ENCODE measurements at regions not wholly inside any gene's neighbourhood (a gene's known extent, or its start where the extent isn't known, plus 50 kb on each side); places are given as distances from the start of the nearest gene placed in this dataset.
"Not testable (repeated sequence)": the region's sequence is repeated elsewhere in the genome, so short reads cannot be mapped to it uniquely, and the experiment has no call there.

- no peak for DNase-seq (ENCODE audit: low read depth)
These were observed 1199.7 kb downstream of the CNTNAP5 start for GRCh38 chr2:125224830-125225229.

GRCh38 chr2:125227843-125228392 lies 1202.8 kb downstream of the CNTNAP5 start:
- DNase-seq (ENCODE audit: low read depth): no peak

- no peak for DNase-seq (ENCODE audit: low read depth)
These were observed 1215.8 kb downstream of the CNTNAP5 start for GRCh38 chr2:125240870-125241269.

- no peak for DNase-seq (ENCODE audit: low read depth)
These were observed 1218.0 kb downstream of the CNTNAP5 start for GRCh38 chr2:125243074-125243473.

DNA sequence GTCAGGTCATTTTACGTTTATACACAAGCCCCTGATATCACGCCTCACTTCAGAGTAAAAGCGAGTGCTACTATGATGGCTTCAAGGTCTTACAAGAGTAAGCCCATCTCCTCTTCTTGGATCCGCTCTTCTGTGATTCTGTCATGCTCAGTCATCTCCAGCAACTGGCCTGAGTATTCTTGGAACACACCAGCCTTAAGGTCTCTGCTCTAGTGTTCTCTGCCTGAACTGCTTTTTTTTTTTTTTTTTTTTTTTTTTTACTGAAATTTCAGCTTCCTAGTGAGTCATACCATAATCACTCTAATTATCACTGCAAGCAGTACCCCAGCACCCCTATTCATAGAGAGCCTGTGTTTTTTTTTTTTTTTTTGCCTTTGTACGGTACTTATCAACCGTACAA lies 1228.9 kb downstream of the CNTNAP5 start:
- DNase-seq (ENCODE audit: low read depth): no peak

DNA sequence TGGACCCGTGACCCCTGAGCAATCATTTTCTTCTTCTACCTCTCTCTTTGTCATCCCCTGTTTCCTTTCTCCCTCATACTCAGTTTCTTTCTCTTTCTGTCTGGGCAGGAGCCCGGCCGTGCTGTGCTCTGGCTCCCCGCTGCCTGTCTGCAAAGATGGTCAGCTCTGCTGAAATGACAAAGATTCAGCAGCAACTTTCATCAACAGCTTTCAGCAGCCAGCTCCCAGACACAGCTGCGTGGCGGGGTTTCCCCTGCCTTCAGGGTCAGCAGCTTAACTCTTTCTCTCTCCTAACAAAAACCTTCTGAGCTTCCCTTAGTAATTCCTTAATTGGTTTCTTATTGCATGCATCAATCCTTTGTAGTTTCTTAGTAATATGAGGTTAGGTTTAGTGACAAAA lies 1234.4 kb downstream of the CNTNAP5 start:
- DNase-seq (ENCODE audit: low read depth): no peak

DNA sequence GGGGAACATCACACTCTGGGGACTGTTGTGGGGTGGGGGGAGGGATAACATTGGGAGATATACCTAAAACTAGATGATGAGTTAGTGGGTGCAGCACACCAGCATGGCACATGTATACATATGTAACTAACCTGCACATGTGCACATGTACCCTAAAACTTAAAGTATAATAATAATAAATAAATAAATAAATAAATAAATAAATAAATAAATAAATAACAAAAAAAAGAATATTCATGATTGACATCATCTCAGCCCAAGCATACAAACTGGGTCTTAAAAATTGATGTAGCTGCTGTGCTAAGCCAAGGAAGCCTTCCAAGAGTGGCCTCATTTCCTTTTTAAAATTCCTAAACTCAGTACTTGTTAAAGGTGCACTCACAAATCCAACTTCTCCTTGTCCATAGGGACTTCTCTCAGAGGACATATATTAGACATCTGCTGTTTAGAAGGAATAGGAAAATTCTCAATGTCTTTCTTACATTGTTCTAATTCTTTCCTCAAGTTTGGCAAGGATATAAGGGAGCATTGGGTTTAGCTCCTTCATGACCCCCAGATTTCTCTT lies 1235.4 kb downstream of the CNTNAP5 start:
- DNase-seq (ENCODE audit: low read depth): not testable (repeated sequence)

DNA sequence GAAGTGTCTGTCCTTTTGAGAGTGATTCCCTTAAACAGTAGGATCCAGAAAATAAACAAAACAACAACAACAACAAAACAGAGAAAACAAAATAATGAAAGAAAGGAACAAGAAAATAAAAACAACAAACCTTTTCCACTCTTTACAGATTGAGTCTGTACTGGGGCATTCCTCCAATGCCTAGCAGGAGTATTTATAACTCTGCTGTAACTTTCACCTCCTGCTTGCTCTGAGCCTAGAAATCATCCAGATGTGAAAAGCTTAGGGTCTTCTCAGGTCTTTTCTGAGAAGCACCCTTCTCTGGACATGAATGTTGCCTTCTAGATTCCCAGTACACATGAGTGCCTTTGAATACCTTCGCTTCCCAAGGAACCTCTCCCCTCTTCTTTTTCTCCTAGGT lies 1239.4 kb downstream of the CNTNAP5 start:
- DNase-seq (ENCODE audit: low read depth): no peak

- no peak for DNase-seq (ENCODE audit: low read depth)
These were observed 1242.6 kb downstream of the CNTNAP5 start for GRCh38 chr2:125267683-125268082.

- no peak for DNase-seq (ENCODE audit: low read depth)
These were observed 1247.6 kb downstream of the CNTNAP5 start for GRCh38 chr2:125272651-125273050.

DNA sequence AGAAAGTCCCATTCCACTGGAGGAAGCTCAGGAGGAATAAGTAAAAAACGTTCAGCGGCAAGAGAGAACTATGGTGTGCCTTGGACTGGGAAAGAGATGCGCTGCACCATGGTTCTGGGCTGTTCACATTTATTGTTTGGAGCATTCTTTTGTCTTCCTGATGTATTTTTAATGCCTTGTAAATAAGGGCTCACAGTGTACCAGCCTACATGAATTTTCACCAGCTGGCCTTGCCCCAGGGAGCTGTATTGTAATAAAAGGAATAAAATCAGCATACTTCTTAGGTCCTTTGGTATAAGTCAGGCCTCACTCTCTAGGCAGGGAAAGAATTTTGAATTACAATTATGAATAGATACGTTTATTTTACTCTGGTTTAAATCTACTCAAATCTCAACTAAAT lies 1249.6 kb downstream of the CNTNAP5 start:
- DNase-seq (ENCODE audit: low read depth): no peak

DNA sequence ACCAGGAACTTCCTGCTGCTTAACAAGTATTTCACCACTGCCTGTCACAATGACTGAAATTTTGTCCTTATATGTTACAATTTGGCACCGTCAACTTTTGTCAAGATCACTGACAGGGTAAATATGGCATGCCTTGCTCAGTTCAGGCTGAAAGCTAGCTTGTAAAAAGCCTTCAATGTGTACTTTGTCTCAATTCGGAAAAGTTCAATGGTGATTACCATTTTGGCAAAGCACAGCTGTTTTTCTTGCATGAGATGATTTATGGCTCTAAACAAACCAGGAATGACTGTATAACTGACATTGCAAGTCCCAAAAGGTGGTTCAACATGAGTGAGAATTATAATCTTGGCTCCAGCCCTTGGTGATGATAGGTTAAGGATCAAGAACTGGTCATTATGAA lies 1255.2 kb downstream of the CNTNAP5 start:
- no peak for DNase-seq (ENCODE audit: low read depth)

DNA sequence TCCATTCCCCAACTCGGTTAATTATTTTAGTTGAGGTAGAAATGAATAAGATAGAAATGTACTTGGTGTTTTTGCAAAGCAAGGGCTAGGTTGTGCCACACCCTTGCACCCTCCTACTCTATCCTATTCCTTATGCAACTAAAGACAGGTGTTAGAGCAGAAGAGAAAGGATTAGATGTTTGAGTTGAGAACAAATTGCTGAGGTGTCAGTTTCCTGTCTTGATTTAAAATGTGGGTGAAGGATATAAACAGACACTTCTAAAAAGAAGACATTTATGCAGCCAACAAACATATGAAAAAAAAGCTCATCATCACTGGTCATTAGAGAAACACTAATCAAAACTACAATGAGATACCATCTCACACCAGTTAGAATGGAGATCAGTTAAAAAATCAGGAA lies 1256.2 kb downstream of the CNTNAP5 start:
- no peak for DNase-seq (ENCODE audit: low read depth)

DNA sequence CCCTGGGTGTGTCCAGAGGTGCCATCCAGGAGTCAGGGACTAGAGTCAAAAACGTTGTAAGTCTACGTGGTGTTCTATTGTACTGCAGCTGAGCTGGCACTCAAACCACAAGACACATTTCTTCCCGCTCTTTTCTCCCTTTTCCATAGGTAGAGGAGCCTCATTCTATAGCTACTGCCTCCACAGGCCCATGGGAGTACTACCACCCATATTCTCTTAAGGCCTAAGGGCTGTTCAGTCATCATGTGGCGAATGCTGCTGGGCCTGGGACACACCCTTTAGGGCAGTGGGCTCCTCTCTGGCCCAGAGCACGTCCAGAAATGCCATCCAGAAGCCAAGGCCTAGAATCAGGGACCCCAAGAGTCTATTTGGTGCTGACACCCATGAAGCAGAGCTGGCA lies 1271.7 kb downstream of the CNTNAP5 start:
- DNase-seq (ENCODE audit: low read depth): no peak

DNA sequence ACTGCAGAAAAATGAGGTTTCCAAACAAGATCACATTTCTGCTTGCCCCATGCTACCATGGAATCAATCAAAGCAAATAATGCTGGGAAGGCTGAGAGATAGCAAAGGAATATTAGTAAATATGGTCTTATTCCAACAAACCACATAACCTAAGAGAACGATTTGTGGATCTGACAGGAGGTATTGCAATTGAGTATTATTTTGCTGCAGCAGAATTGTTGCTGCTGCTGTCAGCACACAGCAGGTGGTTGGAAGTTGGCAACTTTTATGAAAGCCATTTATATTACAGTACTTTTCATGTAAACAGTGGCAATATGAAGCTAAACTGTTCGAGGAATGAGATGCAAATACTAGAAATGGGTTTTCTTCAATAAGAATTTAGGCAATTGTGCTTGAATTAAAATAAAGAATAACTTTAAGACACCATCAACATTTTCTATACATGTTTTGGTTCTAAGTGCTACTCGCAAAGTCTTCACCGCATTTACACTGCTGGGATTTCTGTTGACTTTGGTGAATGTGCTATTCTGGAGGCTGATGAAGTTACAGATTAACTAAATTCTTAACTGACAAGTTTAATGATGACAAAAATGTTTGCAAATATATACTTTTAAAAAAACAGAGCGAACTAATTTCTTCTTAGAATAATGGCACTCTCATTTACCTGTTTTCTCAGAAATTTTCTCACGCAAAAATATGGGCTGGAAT lies 1285.7 kb downstream of the CNTNAP5 start:
- no peak for DNase-seq (ENCODE audit: low read depth)

DNA sequence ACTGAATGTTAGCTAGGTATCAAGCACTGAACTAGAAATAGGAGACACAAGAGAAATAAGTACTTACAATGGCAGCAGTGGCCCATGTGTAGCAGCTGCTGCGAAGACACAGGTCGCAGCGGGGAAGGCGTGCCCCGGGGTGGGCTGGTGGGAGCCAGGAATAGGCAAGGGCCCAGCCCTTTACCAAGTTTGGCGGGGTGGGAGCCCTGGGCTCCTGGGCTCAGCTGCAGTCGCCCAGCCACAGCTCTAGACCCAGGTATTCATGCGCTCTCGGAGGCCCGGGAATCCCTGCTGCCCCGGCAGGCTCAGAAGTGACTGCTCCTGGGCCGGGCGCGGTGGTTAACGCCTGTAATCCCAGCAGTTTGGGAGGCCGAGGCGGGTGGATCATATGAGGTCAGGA lies 1287.3 kb downstream of the CNTNAP5 start:
- no peak for DNase-seq (ENCODE audit: low read depth)

DNA sequence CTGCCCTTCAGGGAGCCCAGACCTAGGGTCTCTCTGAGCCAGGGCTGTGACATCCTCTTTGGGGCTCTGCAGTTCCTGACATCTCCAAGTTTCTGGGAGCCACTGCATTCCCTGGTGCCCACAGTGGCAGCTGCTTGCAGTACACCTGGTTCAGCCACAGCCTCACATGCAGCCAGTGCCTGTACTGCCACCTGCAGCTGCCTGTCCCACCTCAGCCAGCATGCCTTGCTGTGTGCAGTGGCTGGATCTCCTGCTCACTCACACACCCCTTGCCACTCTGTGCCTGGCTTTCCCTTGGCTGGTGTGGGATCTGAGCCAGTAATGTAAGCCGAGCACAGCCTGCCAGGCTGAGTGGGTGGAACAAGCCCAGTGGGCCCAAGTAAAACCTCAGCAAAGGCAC lies 1288.7 kb downstream of the CNTNAP5 start:
- DNase-seq (ENCODE audit: low read depth): no peak

DNA sequence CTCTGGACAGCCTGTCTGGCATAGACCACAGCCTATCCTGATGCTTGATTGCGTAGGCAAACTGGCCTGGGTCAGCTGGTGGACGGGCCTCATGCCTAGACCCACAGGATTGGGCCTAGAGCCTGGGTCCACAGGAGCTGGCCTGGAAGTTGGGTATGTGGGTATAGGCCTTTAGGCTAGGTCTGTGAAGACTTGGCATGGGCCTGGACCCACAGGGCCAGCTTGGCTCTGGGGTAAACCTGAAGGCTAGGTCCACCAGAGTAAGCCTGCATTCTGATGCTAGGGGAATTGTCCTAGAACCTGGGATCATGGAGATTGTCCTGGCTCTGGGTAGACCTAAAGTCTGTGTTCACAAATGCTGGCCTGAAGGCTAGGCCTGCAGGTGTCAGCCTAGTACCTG lies 1293.7 kb downstream of the CNTNAP5 start:
- DNase-seq (ENCODE audit: low read depth): no peak

DNA sequence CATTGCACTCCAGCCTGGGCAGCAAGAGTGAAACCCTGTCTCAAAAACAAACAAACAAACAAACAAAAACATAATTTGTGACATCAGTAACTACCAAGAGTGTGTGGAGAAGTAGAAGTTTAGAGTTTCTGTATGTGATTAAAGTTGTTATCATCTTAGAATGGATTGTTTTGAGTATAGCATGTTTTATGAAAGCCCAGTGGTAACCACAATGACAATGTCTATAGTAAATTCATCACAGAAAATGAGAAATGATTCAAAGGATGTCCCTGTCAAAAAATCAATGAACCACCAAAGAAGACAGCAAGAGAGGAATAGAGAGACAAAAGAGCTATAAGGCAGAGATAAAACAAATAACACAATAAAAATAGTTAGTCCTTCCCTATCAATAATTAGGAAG lies 1299.2 kb downstream of the CNTNAP5 start:
- DNase-seq (ENCODE audit: low read depth): no peak

GRCh38 chr2:125330133-125330532 lies 1305.0 kb downstream of the CNTNAP5 start:
- DNase-seq (ENCODE audit: low read depth): no peak

DNA sequence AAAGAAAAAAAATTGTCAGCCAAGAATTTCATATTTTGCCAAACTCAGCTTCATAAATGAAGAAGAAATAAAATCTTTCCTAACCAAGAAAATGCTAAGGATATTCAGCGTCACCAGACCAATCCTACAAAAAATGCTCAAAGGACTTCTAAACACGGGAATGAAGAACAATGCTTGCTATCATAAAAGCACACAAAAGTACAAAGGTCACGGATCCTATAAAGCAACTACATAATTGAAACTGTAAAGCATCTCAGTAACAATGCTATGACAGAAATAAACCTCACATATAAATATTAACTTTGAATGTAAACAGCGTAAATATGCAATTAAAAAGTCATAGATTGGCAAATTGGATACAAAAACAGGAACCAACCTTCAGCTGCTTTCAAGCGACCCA lies 1314.6 kb upstream of the GYPC start:
- no peak for DNase-seq (ENCODE audit: low read depth)

DNA sequence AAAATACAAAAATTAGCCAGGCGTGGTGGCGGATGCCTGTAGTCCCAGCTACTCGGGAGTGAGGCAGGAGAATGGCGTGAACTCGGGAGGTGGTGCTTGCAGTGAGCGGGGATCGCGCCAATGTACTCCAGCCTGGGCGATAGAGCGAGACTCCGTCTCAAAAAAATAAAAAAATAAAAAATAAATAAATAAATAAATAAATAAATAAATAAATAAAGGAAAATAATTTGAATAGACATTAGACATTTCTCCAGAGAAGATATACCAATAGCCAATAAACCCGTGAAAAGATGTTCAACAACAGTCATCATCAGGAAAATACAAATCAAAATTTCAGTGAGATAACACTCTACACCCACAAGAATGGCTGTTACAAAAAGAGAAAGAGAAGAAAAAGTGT lies 1302.4 kb upstream of the GYPC start:
- not testable (repeated sequence) for DNase-seq (ENCODE audit: low read depth)

GRCh38 chr2:125364192-125364983 lies 1291.6 kb upstream of the GYPC start:
- DNase-seq (ENCODE audit: low read depth): no peak
